Stimulated activated CD4-positive, alpha-beta T cell treated with anti-CD3 and anti-CD28 coated beads, TNF-alpha, amount 100 ng/mL, for 24 hours (primary cell): ENCODE measurements at regions not wholly inside any gene's neighbourhood (a gene's known extent, or its start where the extent isn't known, plus 50 kb on each side); places are given as distances from the start of the nearest gene placed in this dataset.
"Not testable (repeated sequence)": the region's sequence is repeated elsewhere in the genome, so short reads cannot be mapped to it uniquely, and the experiment has no call there.

Experiments used
- DNase-seq, 3 experiments: peaks; one replicate each; pipeline ENCODE4 v3.0.0-alpha.2; 2020; ENCODE audit warnings: low read depth in 3 of 3

DNA sequence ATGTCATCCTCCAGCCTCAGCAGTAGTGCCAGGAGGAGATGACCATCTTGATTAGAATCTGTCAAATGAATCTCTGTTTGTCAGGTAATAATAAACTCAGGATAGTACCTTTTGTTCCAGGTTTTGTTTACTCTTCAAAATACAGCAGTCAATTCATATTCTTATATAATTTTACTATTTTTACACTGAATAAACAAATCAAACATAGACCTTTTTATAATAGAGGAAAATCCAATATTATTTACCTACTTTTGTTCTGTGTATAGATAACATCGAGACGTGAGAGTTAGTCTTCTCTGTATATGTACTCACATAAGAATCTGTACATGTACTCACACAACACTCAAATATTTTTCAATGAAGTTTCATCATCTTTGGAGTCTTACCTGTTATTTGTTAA, 365.4 kb upstream of the EPHA5 start:
- DNase-seq, result no peak

DNA sequence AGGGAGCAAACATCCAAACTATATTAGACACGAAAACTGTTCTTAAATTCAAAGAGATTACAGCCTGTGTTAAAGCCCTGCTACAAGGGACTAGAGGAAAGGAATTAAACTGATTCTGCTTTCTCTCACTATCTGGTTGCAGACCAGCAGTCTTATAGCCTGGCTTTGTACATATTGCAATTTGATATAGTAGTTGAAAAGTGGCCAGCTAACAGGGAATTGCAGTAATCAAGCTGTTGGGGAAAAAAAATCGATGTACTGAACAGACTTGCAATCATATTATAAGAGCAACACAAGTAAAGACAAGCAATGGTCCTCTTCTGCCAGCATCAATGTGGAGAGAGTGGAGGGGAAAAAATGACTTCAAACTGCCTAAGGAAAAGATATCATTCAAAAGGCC, 364.4 kb upstream of the EPHA5 start:
- no peak for DNase-seq

DNA sequence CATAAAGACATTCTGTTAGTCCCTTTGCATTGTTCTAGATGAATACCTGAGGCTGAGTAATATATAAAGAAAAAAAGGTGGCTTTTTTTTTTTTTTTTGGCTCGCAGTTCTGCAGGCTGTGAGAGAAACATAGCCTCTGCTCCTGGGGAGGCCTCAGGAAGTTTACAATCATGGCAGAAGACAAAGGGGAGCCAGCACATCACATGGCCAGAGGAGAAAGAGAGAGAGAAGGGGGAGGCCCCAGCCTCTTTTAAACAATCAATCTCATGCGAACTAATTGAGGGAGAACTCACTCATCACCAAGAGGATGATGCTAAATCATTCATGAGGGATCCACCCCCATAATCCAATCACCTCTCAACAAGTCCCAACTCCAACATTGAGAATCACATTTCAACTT, 364.0 kb upstream of the EPHA5 start:
- DNase-seq, result no peak

DNA sequence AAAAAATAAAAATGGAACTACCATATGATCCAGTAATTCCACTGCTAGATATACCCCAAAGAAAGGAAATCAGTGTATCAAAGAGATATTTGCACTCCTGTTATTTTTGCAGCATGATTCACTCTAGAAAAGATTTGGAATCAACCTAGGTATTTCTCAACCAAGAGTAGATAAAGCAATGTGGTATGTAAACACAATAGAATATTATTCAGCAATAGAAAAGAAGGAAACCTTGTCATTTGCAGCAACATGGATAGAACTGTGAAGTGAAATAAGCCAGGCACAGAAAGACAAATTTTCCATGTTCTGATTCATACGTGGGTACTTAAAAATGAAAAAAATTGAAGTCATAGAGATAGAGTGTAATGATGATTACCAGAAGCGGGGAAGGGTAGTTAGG, 362.3 kb upstream of the EPHA5 start:
- no peak for DNase-seq

DNA sequence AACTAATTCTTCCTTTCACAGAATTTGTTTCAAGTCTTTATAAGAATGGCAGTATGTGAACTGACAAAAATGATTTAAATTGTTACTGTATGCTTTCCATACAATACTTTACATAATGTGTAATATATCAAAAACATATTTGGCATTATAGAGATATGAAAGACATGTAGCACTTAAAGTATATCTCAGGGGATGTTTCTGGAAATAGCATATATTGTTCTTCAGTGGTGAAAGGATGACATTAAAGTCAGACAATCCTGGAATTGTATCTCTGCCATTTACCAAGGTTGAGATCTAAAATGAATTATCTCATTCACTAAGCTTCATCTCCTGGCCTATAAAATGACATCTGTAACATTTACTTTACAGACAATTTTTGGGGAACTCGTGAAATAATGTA, 358.4 kb upstream of the EPHA5 start:
- DNase-seq, result no peak

DNA sequence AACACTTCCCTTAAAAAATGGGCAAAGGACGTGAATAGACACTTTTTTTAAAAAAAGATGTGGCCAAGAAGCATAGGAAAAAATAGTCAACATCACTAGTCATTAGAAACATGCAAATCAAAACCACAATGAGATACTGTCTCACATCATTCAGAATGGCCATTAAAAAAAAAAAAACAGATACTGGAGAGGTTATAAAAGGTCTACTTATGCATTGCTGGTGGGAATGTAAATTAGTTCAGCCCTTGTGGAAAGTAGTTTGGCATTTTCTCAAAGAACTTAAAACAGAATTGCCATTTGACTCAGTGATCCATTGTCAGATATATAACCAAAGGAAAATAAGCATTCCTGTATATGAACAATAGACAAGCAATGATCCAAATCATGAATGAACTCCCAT, 352.8 kb upstream of the EPHA5 start:
- DNase-seq, result no peak

DNA sequence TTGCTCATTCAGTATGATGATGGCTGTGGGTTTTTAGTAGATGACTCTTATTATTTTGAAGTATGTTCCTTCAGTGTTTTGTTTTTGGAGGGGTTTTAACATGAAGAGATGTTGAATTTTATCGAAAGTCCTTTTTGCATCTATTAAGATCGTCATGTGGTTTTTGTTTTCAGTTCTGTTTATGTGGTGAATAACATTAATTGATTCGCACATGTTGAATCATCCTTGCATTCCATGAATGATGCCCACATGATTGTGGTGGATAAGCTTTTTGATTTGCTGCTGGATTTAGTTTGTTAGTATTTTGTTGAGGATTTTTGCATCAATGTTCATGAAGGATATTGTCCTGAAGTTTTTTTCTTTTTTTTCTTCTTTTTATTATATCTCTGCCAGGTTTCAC, 347.4 kb upstream of the EPHA5 start:
- DNase-seq, result no peak

DNA sequence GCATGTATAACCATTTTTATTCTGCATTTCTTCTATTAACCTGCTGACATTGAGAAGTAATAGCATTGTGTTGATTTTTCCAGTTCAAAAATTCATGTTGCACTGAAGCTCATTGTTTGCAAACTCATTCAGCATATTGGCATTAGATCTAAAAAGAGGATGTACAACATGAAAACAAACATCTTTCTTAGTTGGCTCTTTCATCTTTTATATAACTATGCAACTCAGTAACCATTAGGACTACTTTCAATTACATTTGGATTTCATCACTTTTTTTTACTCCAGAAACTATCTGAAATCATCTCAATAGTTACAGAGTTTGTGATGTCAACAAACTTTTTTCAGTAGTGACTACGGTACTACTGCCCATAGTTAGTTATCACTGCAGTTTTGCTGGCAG, 346.0 kb upstream of the EPHA5 start:
- no peak for DNase-seq

DNA sequence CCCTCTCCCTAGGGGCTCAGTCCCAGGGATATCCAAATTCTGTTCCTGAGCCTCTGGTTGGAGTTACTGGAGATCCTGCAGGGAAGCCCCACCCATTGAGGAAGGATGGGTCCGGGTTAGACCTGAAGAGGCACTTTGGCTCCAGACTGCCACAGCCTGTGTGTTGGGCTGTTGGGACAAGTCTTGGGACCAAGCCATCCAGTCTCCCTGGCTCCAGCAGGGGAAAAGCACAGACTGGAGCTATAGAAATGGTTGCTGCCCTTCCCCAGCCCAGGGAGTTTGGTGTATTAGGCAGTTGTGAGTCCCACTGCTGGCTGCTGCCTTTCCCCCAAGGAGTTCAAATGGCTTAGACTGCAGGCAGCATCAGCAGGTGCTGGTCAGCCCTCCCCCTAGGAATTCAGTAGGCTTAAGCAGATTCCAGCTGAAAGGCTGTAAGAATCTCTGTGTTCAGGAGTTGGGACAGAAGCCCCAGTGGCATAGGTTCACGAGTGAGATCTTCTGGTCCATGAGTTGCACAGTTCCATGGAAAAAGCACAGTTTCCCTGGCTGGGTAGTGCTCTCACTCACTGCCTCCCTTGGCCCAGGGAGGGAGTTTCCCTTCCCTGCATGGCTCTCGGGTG, 344.0 kb upstream of the EPHA5 start:
- no peak for DNase-seq

DNA sequence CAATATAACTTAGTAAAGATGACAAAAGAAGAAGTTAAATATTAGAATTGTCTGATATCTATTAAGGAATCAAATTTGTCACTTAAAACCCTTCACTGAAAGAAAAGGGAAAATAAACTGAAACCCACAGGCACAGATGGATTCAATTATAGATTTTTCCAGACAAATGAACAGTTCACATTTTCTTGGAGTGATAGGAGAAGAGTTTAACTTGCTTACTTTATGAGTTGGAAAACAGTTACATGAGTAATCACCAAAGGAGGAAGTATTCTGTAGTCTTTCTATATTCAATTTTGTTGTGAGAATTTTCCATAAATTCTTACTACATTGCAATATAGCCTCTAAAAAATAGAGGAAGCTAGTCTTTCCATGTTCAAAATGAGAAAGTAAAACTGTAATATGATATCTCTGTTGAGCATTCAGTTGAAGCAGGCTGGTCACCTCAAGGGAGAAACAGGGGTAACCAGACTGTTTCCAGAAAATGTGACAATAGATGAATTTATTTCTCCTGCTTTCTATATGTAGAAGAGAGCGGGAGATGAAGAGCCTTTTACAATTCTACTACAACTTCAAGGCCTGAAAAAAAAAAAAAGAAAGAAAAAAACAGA, 330.3 kb upstream of the EPHA5 start:
- DNase-seq, result no peak

DNA sequence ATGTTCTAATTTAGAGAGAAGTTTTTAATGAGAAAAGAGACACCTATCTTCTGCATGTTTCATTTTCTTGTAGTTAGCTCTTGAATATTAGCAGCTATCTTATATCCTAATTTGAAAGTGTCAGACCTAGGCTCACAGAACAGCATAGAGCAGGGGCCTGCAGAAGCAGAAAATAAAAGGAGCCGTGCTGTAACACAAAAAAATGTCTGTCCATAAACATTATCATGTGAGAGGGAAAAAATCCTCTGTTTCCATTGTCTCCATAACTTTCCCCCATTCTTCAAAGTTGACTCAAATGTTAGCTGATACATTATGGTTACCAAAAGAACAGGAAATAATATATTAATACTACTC, 329.2 kb upstream of the EPHA5 start:
- DNase-seq, result no peak

DNA sequence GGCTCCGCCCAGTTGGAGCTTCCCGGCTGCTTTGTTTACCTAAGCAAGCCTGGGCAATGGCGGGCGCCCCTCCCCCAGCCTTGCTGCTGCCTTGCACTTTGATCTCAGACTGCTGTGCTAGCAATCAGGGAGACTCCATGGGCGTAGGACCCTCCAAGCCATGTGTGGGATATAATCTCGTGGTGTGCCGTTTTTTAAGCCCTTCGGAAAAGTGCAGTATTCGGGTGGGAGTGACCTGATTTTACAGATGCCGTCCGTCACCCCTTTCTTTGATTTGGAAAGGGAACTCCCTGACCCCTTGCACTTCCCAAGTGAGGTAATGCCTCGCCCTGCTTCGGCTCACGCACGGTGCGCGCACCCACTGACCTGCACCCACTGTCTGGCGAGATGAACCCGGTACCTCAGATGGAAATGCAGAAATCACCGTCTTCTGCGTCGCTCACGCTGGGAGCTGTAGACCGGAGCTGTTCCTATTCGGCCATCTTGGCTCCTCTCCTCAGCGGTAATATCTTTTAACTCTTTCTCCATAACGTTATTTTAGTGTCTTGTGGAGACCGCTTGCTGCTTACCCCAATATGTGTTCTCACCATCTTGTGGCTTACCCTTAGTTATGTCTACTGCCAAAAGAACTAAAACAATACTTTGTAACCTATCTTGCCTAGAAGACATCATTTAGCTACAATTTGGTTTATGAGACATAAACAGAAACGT, 328.7 kb upstream of the EPHA5 start:
- DNase-seq, result not testable (repeated sequence)

DNA sequence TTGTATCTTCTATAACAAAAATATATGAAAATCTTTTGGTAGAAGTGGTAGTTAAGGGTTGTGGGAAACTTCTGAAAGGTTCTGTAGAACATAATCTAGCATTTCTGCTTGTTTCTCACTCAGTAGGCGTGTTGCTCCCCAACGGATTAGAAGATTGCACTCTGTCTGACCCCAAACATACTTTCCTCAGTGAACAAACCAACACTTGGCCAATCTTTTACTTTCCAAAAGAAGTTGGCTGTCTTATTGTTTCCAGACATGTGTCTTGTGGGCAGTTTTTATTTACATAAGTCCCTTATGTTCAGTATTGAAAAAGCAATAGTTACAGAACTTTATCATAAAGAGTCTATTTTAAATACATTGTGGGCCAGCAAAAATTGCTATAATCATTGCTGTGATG, 312.8 kb upstream of the EPHA5 start:
- no peak for DNase-seq

DNA sequence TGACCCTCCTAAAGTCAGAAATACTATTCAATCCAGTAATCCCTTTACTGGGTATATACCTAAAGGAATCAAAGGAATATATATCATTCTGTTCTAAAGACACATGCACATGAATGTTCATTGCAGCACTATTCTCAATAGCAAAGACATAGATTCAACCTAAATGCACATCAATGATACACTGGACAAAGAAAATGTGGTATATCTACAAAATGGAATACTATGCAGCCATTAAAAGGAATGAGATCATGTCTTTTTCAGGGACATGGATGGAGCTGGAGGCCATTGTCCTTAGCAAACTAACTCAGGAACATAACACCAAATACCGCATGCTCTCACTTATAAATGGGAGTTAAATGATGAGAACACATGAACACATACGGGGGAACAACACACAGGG, 306.0 kb upstream of the EPHA5 start:
- DNase-seq, result no peak

DNA sequence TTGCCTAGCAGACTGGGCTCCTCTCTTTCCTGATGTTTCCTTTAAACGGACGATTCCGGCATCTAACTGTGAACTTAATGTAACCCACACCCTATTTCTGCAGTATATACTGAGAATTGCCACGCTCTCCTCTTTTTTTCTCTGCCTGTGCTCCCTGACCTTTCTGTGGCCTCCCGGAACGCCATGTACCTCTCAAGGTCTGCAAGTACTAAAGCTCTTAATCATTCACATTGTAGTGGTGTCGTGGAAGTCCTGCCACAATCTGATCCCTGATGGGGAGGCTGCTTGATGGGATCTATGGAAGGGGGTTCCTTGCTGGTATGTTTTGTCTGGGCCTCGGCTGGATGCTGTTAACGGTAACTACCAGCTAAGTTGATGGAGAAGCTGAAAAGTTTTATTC, 302.9 kb upstream of the EPHA5 start:
- no peak for DNase-seq

DNA sequence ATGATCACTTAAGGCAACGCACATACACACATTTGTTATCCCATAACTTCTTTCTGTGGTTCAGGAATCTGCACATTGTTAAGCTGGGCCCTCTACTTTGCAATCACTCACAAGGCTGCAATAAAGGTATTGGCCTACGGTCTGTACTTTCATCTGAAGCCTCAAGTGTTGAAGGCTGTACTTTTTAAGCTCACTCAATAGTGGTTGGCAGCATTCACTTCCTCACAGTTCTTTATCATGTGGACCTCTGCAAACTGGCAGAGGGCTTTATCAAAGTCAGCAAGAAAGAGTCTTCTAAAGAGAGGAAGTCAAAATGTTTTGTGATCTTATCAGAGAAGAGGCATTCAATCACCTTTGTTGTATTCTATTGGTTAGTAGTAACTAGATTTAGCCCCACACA, 301.4 kb upstream of the EPHA5 start:
- no peak for DNase-seq

DNA sequence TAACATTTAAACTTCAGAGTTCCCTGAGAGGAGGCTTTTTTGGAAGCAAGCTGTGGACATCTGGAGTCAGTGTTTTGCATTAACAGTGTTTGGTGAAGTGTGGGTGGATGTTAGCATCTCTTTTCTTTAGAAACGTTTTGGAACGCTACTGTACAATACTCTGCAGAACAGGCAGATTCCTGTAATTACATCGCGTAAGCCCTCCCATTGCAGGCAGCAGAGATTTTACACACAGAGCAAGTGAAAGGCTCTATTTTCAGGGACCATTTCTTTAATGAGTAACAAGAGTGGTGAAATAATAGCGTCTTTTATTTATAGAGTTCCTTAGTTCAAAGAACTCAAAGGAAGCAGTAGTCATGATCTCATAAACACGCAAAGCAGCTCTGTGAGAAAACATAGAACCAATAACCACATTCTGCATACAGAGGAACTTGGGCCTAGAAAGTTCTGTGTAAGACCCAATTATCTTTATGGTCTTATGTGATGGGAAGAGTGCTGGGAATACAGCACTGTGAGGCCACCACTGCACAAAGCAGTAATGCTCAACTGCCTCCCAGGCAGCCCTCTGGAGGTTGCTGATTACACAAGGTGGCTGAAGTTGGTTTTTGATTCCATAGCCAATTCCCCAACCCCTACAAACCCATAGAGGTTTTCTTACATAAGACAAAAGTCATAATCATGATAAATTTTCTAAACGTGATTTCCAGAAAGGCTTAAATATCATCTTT, 298.7 kb upstream of the EPHA5 start:
- DNase-seq, result no peak

DNA sequence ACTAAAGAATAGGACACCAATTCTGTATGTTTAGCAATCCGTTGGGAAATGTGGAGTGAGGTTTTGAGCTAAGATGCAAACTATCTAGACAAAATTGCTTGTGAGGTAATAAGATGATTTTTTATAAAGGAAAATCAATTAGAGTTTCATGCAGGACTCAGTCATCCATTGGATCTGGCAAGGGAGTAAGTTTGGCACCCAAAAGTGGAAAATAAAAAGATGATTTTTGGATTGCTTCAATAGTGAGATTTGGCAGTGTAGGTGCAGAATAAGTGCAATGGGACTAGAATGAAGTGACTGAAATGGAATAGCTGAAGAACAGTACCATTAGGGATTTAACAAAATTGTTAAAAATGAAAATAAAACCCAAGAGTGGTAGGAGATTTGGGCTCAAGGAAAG, 290.5 kb upstream of the EPHA5 start:
- no peak for DNase-seq

DNA sequence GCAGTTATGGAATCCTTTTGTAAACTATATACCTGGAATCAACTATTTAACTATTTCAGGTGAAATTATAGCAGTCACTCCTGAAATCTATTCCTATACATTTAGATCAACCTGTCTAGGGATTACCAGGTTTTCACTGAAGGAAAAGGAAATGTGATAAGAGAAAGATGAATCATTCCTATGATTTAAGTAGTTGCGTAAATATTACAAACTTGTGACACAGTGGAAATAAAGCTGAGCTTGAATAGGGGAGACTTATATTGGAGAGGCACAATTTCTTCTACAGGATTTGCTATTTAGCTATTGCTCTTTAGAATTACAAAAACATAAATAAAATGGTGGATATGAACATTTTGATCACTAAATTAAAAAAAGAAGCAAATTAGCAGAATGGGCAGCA, 284.1 kb upstream of the EPHA5 start:
- no peak for DNase-seq

DNA sequence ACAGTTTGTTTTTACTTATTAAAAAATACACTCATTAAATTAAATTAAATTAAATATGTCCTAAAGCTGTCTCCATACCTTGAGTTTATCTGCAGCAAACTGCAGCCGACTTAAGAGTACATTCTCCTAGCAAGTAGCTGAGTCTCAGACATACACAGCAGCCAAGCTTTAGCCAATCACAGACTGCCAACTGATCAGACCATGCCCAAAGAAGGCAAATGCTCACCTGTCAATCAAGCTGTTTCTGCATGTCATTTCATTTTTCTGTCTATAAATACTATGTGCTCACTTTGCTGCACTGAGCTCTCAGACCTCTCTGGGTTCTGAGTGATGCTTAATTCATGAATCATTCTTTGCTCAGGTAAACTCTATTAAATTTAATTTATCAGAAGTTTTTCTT, 280.9 kb upstream of the EPHA5 start:
- DNase-seq, result no peak

DNA sequence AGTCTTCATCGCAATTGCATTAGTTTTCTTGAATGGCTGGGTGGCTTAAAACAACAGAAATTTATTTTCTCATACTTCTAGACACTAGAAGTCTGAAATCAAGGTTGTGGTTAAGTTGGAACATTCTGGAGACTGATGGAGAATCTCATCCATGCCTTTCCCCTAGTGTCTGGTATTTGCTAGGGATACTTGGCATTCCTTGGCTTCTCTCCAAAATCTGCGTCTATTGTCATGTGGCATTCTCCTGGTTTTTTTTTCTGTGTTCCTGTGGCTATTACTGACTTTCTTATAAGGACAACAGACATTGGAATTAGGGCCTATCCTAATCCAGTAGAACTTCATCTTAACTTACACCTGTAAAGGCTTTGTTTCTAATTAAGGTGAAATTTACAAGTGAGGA, 272.8 kb upstream of the EPHA5 start:
- DNase-seq, result no peak

DNA sequence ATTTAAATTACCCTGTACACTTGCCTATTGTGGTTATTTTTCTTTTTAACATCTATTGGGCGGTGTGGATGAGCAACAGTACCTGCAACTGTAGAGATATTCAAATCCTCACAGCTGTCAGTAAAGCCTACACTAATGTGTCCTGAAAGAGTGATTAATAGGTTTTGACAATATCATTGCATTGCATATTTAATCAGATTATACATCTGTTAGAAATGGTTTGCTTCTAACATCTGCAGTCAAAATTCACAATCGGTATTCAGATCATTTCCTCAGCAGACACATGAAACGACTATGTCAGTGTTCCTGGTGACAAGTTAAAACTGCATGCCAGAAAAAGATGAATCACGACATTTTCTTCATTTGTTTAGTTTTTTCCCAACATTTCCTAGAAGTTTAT, 254.6 kb upstream of the EPHA5 start:
- no peak for DNase-seq

DNA sequence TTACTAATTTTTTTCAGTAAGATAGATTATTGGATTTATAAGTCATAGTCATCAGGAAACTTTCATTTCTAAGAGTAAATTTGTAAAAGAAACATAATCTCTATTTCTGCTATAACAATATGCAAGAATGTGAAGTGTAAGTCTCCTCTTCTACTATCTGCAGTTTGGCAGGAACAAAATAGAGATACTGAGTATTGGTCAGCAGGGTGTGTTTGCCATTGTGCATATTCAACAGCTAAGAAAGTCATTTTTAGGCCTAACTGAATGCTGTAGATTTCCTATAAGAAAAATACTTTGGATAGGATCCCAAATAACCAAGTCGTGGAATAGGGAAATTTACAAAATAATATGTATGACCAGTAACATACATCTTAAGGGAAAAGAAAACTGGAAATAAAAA, 253.3 kb upstream of the EPHA5 start:
- DNase-seq, result no peak
